Liver (tissue), 8 donors: ENCODE measurements at regions not wholly inside any gene's neighbourhood (a gene's known extent, or its start where the extent isn't known, plus 50 kb on each side); places are given as distances from the start of the nearest gene placed in this dataset.

ENCODE experiments used
- DNase-seq: peaks from one replicate; pipeline ENCODE4 v3.0.0-alpha.2; 2017; ENCODE audit warnings: low spot score
- H3K27ac ChIP-seq, 2 donors: one replicate each; pipeline ENCODE4 v1.7.0; 2013; ENCODE audit warnings: inconsistent platforms in 2 of 2, low read length in 2 of 2, control low read depth in 1 of 2, low read depth in 1 of 2, mild to moderate bottlenecking in 1 of 2
- H3K27me3 ChIP-seq, 4 donors: one replicate each; pipeline versions ENCODE4 v1.6.1 to v1.7.0; 2013; ENCODE audit warnings: low read length in 3 of 4, inconsistent platforms in 1 of 4, mild to moderate bottlenecking in 1 of 4, moderate library complexity in 1 of 4; ENCODE audit not compliant: control insufficient read depth in 4 of 4, insufficient read depth in 4 of 4
- H3K36me3 ChIP-seq, 4 donors: one replicate each; pipeline versions ENCODE4 v1.6.1 to v1.7.0; 2013; ENCODE audit warnings: low read length in 3 of 4, mild to moderate bottlenecking in 3 of 4, low read depth in 1 of 4, moderate library complexity in 1 of 4; ENCODE audit not compliant: control insufficient read depth in 4 of 4, insufficient read depth in 3 of 4
- H3K4me1 ChIP-seq, 4 donors: one replicate each; pipeline versions ENCODE4 v1.6.1 to v1.7.0; 2013; ENCODE audit warnings: low read length in 3 of 4, mild to moderate bottlenecking in 3 of 4, moderate library complexity in 1 of 4; ENCODE audit not compliant: control insufficient read depth in 4 of 4, insufficient read depth in 4 of 4
- H3K4me3 ChIP-seq, 3 donors: one replicate each; pipeline versions ENCODE4 v1.6.1 to v1.7.0; 2013; ENCODE audit warnings: low read length in 3 of 3, control low read depth in 1 of 3, low read depth in 1 of 3, mild to moderate bottlenecking in 1 of 3
- H3K9ac ChIP-seq, 2 donors: one replicate each; pipeline ENCODE4 v1.7.0; 2013; ENCODE audit warnings: low read length in 2 of 2, mild to moderate bottlenecking in 2 of 2, moderate library complexity in 2 of 2, control low read depth in 1 of 2, low read depth in 1 of 2
- H3K9me3 ChIP-seq, 4 donors: one replicate each; pipeline versions ENCODE4 v1.6.1 to v1.7.0; 2013; ENCODE audit warnings: low read length in 3 of 4; ENCODE audit not compliant: control insufficient read depth in 4 of 4
- EGR1 ChIP-seq, 2 donors: IDR thresholded peaks; 2 replicates each; pipeline ENCODE4 v1.6.1; 2016 to 2018; ENCODE audit warnings: antibody characterized with exemption in 2 of 2, low read depth in 2 of 2
- FOXA1 ChIP-seq: IDR thresholded peaks from 2 replicates; pipeline ENCODE4 v1.6.1; 2016; ENCODE audit warnings: antibody characterized with exemption
- FOXA2 ChIP-seq: IDR thresholded peaks from 2 replicates; pipeline ENCODE4 v1.6.1; 2016; ENCODE audit warnings: antibody characterized with exemption
- GABPA ChIP-seq, 2 donors: IDR thresholded peaks in 1 of 2; conservative IDR thresholded peaks in 1 of 2; 2 replicates each; pipeline ENCODE4 v1.6.1; 2016; ENCODE audit warnings: antibody characterized with exemption in 2 of 2, mild to moderate bottlenecking in 1 of 2, moderate library complexity in 1 of 2
- HNF4A ChIP-seq, 2 donors: conservative IDR thresholded peaks; 2 replicates each; pipeline ENCODE4 v1.6.1; 2016; ENCODE audit warnings: antibody characterized with exemption in 2 of 2, mild to moderate bottlenecking in 2 of 2
- HNF4G ChIP-seq: IDR thresholded peaks from 2 replicates; pipeline ENCODE4 v1.6.1; 2016; ENCODE audit warnings: antibody characterized with exemption
- JUND ChIP-seq, 2 donors: IDR thresholded peaks; 2 replicates each; pipeline ENCODE4 v1.6.1; 2016; ENCODE audit warnings: antibody characterized with exemption in 2 of 2
- NR2F2 ChIP-seq: IDR thresholded peaks from 2 replicates; pipeline ENCODE4 v1.6.1; 2016; ENCODE audit warnings: antibody characterized with exemption
- RAD21 ChIP-seq, 2 donors: IDR thresholded peaks; 2 replicates each; pipeline ENCODE4 v1.6.1; 2016; ENCODE audit warnings: antibody characterized with exemption in 2 of 2, mild to moderate bottlenecking in 2 of 2
- RXRA ChIP-seq, 2 donors: IDR thresholded peaks; 2 replicates each; pipeline ENCODE4 v1.6.1; 2017 to 2018; ENCODE audit warnings: antibody characterized with exemption in 2 of 2, mild to moderate bottlenecking in 1 of 2
- SP1 ChIP-seq: IDR thresholded peaks from 2 replicates; pipeline ENCODE4 v1.6.1; 2018; ENCODE audit warnings: antibody characterized with exemption, mild to moderate bottlenecking
- TAF1 ChIP-seq: conservative IDR thresholded peaks from 2 replicates; pipeline ENCODE4 v1.6.1; 2016; ENCODE audit warnings: antibody characterized with exemption, mild to moderate bottlenecking
- YY1 ChIP-seq: IDR thresholded peaks from 2 replicates; pipeline ENCODE4 v1.6.1; 2016; ENCODE audit warnings: antibody characterized with exemption, mild to moderate bottlenecking
- WGBS: extraction: QIAGEN DNeasy Blood & Tissue Kit; methylation state at CpG from one replicate; pipeline ENCODE4 v1.1.7; 2013; 5-methylcytosine and 5-hydroxymethylcytosine counted together
- TF ChIP-seq, protein P1 (sequence below): IDR thresholded peaks from 2 replicates; pipeline ENCODE4 v1.6.1; 2016; ENCODE audit warnings: antibody characterized with exemption
- TF ChIP-seq, protein P2 (sequence below): IDR thresholded peaks from 2 replicates; pipeline ENCODE4 v1.6.1; 2016; ENCODE audit warnings: antibody characterized with exemption
- TF ChIP-seq, protein P3 (sequence below): fragments of 150-350 bp; IDR thresholded peaks from 2 replicates; pipeline ENCODE4 v1.5.1; 2017; ENCODE audit warnings: improper control_type of control experiment, low read depth, low read length; ENCODE audit not compliant: missing input control
- TF ChIP-seq, protein P4 (sequence below): IDR thresholded peaks from 2 replicates; pipeline ENCODE4 v1.6.1; 2016; ENCODE audit warnings: antibody characterized with exemption
- TF ChIP-seq, protein P5 (sequence below): IDR thresholded peaks from 2 replicates; pipeline ENCODE4 v1.6.1; 2016; ENCODE audit warnings: antibody characterized with exemption, mild to moderate bottlenecking
- donor health status: healthy.
- donor health status: healthy.
- donor health status: healthy.
- donor health status: healthy.
- donor health status: healthy.

DNA sequence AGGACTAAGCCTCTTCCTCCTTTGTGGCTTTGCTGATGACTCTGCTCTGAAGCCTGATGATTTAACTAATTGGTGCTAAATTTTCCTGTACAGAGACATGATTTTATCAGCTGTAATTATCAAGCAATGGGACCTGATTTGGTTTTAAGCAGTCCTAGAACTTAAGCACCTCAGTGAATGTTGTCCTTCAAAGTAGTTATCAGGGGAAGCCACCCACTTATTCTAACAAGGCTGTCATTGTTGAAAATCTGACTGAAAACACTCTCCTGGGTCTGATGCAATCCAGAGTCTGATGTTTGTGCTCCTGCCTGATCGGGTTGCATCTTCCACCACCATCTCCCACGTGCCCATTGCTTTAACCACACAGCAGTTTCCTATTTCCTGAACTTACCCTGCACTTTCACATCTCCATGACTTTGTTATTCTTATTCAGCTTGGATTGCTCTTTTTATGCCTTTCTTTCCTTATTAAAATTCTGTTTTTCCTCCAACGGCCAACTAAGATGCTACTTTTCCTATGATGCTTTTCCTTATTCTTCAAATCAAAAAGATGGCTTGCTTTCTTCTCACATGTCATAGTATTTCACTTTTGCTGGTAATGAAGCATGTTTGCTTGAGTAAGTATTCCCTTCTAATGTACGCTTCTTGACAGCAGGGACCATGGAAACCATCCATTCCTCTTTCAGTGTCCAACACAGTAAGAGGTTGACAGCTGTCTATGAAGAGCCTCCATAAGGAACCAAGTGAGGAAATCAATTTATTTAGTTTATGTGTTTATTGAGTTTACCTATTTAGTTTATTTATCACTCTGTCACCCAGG lies 55.0 kb downstream of the S1PR1 start:
- 50% methylated on average over 4 of the region's 4 CpGs for WGBS
- Histone ChIP-seq H3K9ac (no peak overlapping the region), H3K27ac (no peak overlapping the region), H3K27me3 (no peaks in the 10 kb centered on the region), H3K9me3 (no peaks in the 10 kb centered on the region), H3K4me3 (no peak overlapping the region), H3K36me3 (no peaks in the 10 kb centered on the region), H3K4me1 (peaks cover 0 to 9% (median 1%) of the 10 kb centered on the region in 4 donors)
- DNase-seq: no peak
- TF ChIP-seq HNF4A (conservative IDR thresholded peaks at IDR 0.05): no peak
- TF ChIP-seq NR2F2: no peak
- TF ChIP-seq EGR1 (IDR thresholded peaks at IDR 0.05; ENCODE audit: low read depth in 2 of 2): no peak
- no peak for TF ChIP-seq YY1
- TF ChIP-seq JUND (IDR thresholded peaks at IDR 0.05): no peak
- no peak for TF ChIP-seq FOXA1
- TF ChIP-seq RXRA (IDR thresholded peaks at IDR 0.05): no peak
- TF ChIP-seq, protein P1, sequence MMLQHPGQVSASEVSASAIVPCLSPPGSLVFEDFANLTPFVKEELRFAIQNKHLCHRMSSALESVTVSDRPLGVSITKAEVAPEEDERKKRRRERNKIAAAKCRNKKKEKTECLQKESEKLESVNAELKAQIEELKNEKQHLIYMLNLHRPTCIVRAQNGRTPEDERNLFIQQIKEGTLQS: no peak
- TF ChIP-seq, protein P2, sequence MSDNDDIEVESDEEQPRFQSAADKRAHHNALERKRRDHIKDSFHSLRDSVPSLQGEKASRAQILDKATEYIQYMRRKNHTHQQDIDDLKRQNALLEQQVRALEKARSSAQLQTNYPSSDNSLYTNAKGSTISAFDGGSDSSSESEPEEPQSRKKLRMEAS: no peak
- no peak for TF ChIP-seq FOXA2
- no peak for TF ChIP-seq HNF4G
- no peak for TF ChIP-seq GABPA (IDR thresholded peaks at IDR 0.05 in 1 of 2, conservative IDR thresholded peaks at IDR 0.05 in 1 of 2)
- no peak for TF ChIP-seq RAD21 (IDR thresholded peaks at IDR 0.05)
- TF ChIP-seq, protein P3, sequence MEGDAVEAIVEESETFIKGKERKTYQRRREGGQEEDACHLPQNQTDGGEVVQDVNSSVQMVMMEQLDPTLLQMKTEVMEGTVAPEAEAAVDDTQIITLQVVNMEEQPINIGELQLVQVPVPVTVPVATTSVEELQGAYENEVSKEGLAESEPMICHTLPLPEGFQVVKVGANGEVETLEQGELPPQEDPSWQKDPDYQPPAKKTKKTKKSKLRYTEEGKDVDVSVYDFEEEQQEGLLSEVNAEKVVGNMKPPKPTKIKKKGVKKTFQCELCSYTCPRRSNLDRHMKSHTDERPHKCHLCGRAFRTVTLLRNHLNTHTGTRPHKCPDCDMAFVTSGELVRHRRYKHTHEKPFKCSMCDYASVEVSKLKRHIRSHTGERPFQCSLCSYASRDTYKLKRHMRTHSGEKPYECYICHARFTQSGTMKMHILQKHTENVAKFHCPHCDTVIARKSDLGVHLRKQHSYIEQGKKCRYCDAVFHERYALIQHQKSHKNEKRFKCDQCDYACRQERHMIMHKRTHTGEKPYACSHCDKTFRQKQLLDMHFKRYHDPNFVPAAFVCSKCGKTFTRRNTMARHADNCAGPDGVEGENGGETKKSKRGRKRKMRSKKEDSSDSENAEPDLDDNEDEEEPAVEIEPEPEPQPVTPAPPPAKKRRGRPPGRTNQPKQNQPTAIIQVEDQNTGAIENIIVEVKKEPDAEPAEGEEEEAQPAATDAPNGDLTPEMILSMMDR: no peak
- TF ChIP-seq TAF1: no peak
- TF ChIP-seq, protein P4, sequence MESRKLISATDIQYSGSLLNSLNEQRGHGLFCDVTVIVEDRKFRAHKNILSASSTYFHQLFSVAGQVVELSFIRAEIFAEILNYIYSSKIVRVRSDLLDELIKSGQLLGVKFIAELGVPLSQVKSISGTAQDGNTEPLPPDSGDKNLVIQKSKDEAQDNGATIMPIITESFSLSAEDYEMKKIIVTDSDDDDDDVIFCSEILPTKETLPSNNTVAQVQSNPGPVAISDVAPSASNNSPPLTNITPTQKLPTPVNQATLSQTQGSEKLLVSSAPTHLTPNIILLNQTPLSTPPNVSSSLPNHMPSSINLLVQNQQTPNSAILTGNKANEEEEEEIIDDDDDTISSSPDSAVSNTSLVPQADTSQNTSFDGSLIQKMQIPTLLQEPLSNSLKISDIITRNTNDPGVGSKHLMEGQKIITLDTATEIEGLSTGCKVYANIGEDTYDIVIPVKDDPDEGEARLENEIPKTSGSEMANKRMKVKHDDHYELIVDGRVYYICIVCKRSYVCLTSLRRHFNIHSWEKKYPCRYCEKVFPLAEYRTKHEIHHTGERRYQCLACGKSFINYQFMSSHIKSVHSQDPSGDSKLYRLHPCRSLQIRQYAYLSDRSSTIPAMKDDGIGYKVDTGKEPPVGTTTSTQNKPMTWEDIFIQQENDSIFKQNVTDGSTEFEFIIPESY: no peak
- TF ChIP-seq SP1: no peak
- TF ChIP-seq, protein P5, sequence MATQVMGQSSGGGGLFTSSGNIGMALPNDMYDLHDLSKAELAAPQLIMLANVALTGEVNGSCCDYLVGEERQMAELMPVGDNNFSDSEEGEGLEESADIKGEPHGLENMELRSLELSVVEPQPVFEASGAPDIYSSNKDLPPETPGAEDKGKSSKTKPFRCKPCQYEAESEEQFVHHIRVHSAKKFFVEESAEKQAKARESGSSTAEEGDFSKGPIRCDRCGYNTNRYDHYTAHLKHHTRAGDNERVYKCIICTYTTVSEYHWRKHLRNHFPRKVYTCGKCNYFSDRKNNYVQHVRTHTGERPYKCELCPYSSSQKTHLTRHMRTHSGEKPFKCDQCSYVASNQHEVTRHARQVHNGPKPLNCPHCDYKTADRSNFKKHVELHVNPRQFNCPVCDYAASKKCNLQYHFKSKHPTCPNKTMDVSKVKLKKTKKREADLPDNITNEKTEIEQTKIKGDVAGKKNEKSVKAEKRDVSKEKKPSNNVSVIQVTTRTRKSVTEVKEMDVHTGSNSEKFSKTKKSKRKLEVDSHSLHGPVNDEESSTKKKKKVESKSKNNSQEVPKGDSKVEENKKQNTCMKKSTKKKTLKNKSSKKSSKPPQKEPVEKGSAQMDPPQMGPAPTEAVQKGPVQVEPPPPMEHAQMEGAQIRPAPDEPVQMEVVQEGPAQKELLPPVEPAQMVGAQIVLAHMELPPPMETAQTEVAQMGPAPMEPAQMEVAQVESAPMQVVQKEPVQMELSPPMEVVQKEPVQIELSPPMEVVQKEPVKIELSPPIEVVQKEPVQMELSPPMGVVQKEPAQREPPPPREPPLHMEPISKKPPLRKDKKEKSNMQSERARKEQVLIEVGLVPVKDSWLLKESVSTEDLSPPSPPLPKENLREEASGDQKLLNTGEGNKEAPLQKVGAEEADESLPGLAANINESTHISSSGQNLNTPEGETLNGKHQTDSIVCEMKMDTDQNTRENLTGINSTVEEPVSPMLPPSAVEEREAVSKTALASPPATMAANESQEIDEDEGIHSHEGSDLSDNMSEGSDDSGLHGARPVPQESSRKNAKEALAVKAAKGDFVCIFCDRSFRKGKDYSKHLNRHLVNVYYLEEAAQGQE: no peak
